Cardiac muscle cell (in vitro differentiated cells and primary cell): ENCODE measurements at regions not wholly inside any gene's neighbourhood (a gene's known extent, or its start where the extent isn't known, plus 50 kb on each side); places are given as distances from the start of the nearest gene placed in this dataset.

Experiments
- DNase-seq, 2 donors: peaks; one replicate each; pipeline versions ENCODE4 v3.0.0 to v3.0.0-alpha.2; 2010 to 2017; ENCODE audit warnings: low read depth in 1 of 2, low spot score in 1 of 2
- H3K27ac ChIP-seq: fragments of 200-600 bp; sonication (generic); 2 replicates; pipeline ENCODE4 v1.5.1; 2016
- H3K27me3 ChIP-seq: fragments of 200-600 bp; sonication (generic); 2 replicates; pipeline ENCODE4 v1.6.0; 2016; ENCODE audit warnings: control low read depth
- H3K36me3 ChIP-seq: fragments of 200-600 bp; sonication (generic); 2 replicates; pipeline ENCODE4 v1.5.1; 2016; ENCODE audit warnings: control low read depth
- H3K4me1 ChIP-seq: fragments of 200-600 bp; sonication (generic); 2 replicates; pipeline ENCODE4 v1.8.1; 2017; ENCODE audit warnings: low read depth, mild to moderate bottlenecking, mixed run types
- H3K4me3 ChIP-seq: fragments of 200-600 bp; sonication (generic); 2 replicates; pipeline ENCODE4 v1.5.1; 2016; ENCODE audit warnings: mild to moderate bottlenecking
- H3K9me3 ChIP-seq: fragments of 200-600 bp; sonication (generic); 2 replicates; pipeline ENCODE4 v1.5.1; 2017; ENCODE audit warnings: low read depth, mild to moderate bottlenecking, control low read depth
- TF ChIP-seq, protein P1 (sequence below): IDR thresholded peaks from 2 replicates; pipeline ENCODE4 v1.5.1; 2012; ENCODE audit warnings: low read depth, mild to moderate bottlenecking, low read length

DNA sequence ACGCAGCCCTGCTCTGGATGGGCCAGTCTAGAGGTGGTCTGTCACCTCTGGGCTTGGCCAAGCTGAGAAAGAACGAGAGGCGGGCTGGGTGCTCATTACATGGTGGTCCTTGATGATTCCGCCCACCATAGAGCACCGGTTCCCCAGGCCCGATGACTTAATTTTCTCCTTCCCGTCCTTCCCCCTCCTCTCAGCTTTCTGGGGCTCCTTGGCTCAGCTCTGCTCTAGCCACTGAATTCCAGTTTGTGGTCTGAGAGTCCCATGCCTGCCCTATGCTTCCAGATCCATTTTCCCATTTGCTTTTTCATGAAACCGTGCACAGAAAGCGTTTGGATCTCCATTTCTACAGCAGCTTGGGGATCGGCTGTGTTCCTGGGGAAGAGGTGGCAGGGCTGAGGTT, 318.5 kb upstream of the C1orf174 start:
- DNase-seq: no peak
- H3K36me3 ChIP-seq: no peaks in the 10 kb centered on the region
- no peaks in the 10 kb centered on the region for H3K27me3 ChIP-seq
- H3K27ac ChIP-seq: no peak overlapping the region
- TF ChIP-seq, protein P1, sequence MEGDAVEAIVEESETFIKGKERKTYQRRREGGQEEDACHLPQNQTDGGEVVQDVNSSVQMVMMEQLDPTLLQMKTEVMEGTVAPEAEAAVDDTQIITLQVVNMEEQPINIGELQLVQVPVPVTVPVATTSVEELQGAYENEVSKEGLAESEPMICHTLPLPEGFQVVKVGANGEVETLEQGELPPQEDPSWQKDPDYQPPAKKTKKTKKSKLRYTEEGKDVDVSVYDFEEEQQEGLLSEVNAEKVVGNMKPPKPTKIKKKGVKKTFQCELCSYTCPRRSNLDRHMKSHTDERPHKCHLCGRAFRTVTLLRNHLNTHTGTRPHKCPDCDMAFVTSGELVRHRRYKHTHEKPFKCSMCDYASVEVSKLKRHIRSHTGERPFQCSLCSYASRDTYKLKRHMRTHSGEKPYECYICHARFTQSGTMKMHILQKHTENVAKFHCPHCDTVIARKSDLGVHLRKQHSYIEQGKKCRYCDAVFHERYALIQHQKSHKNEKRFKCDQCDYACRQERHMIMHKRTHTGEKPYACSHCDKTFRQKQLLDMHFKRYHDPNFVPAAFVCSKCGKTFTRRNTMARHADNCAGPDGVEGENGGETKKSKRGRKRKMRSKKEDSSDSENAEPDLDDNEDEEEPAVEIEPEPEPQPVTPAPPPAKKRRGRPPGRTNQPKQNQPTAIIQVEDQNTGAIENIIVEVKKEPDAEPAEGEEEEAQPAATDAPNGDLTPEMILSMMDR: no peak
- no peaks in the 10 kb centered on the region for H3K4me1 ChIP-seq
- H3K9me3 ChIP-seq: no peaks in the 10 kb centered on the region
- no peak overlapping the region for H3K4me3 ChIP-seq

DNA sequence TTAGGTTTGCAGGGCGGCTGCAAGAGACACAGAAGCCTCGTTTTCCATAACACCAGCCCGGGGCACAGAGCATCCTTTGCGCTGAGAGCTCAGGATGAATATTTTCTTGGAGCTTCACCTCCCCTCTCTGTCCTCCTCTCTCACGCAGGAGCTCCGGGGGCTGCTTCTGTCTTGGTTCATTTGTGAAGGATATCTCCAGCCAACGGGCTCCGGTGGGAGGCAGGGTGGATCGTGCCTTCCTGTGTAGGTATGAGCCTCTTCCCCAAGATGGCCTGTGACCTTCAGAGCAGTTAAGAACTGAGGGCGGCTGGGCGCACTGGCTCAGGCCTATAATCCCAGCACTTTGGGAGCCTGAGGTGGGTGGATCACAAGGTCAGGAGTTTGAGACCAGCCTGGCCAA, 319.0 kb upstream of the C1orf174 start:
- no peaks in the 10 kb centered on the region for H3K9me3 ChIP-seq
- DNase-seq: no peak
- no peaks in the 10 kb centered on the region for H3K27me3 ChIP-seq
- no peak overlapping the region for H3K4me3 ChIP-seq
- H3K36me3 ChIP-seq: no peaks in the 10 kb centered on the region
- no peak overlapping the region for H3K27ac ChIP-seq
- H3K4me1 ChIP-seq: no peaks in the 10 kb centered on the region
- TF ChIP-seq, protein P1: no peak

DNA sequence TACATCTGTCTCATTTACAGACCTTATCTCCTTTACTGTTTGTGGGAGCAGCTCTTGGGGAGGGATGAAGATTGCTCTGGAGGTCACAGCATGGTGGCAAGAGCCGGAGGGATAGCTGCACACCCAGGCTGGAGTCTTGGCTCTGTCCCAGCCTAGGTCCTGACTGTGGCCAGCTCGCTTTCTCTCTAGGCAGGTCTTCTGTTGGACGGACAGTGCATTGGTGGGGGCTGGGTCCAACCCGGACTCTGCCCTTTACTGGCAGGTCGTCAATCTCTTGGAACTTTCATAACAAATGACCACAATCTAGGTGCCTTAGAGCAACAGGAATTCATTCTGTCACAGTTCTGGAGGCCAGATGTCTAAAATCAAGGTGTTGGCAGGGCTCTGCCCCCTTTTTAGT, 319.8 kb upstream of the C1orf174 start:
- Histone ChIP-seq H3K9me3 (no peaks in the 10 kb centered on the region), H3K36me3 (no peaks in the 10 kb centered on the region)
- DNase-seq: no peak

DNA sequence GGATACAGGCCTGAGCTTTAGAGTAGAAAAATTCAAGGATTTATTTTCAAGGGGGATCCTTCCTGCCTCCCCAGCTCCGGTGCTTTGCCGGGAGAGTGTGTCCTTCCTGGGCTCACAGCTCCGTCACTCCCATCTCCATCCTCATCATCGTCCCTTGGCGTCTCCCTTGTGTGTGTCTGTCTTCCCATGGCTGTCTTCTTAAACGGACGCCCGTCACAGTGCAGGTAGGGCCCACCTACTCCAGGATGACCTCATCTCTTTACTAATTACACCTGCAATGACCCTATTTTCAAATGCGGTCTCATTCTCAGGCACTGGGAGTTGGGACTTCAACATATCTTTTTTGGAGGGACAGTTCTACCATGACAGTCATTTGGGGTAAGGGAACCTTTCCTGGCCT, 320.3 kb upstream of the C1orf174 start:
- Histone ChIP-seq H3K36me3 (no peaks in the 10 kb centered on the region), H3K4me3 (no peak overlapping the region), H3K27ac (no peak overlapping the region), H3K27me3 (no peaks in the 10 kb centered on the region), H3K9me3 (no peaks in the 10 kb centered on the region), H3K4me1 (no peaks in the 10 kb centered on the region)
- no peak for DNase-seq
- TF ChIP-seq, protein P1: no peak

More for the DNA sequence above, 319.8 kb upstream of the C1orf174 start:
- Histone ChIP-seq H3K27ac (no peak overlapping the region), H3K27me3 (no peaks in the 10 kb centered on the region), H3K4me1 (no peaks in the 10 kb centered on the region), H3K4me3 (no peak overlapping the region)
- TF ChIP-seq, protein P1: no peak

DNA sequence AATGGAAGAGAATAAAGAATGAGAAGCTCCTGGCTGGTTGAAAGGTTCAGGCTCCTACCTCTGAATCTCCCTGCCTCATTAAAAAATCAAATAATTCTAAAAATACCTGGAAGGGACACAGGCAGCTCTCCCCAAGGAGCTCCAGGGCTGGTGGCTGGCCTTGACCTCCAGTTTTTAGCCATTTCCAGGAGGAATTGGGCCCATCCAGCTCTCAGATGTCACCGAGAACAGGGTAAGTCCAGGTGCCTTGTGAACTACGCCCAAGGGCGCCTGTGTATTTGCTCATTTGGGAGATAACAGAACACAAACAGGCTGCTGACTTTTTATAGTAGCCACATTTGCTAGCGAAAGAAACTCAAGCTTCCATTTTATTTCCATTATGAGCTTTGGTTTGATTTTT, 321.0 kb upstream of the C1orf174 start:
- TF ChIP-seq, protein P1: no peak
- Histone ChIP-seq H3K27ac (no peak overlapping the region), H3K4me1 (no peaks in the 10 kb centered on the region), H3K36me3 (no peaks in the 10 kb centered on the region), H3K4me3 (no peak overlapping the region), H3K9me3 (no peaks in the 10 kb centered on the region), H3K27me3 (no peaks in the 10 kb centered on the region)
- DNase-seq: no peak
